ENCODE measurements at regions not wholly inside any gene's neighbourhood (a gene's known extent, or its start where the extent isn't known, plus 50 kb on each side); places are given as distances from the start of the nearest gene placed in this dataset.

GRCh38 chr7:112882511-112882910, 92.3 kb upstream of the TMEM168 start:
- TF ChIP-seq CTCF (conservative IDR thresholded peaks at IDR 0.05; ENCODE audit: low read depth, low read length), result no peak
- Histone ChIP-seq H2AFZ (ENCODE audit: low read depth) (no peak overlapping the region), H3K4me2 (no peak overlapping the region), H3K27ac (no peak overlapping the region), H4K20me1 (ENCODE audit: insufficient read depth) (no peaks in the 10 kb centered on the region), H3K9ac (no peak overlapping the region), H3K4me1 (ENCODE audit: low read depth, poor library complexity, severe bottlenecking) (no peaks in the 10 kb centered on the region), H3K36me3 (ENCODE audit: insufficient read depth) (no peaks in the 10 kb centered on the region), H3K4me3 (IDR thresholded peaks at IDR 0.05; ENCODE audit: insufficient read depth, low read depth, low read length) (no peak overlapping the region), H3K27me3 (ENCODE audit: insufficient read depth, low read depth) (no peaks in the 10 kb centered on the region), H3K79me2 (ENCODE audit: insufficient read depth, low read depth) (no peaks in the 10 kb centered on the region)

- Histone ChIP-seq H3K27me3 (ENCODE audit: insufficient read depth, low read depth) (no peaks in the 10 kb centered on the region), H3K4me2 (no peak overlapping the region), H3K4me3 (IDR thresholded peaks at IDR 0.05; ENCODE audit: insufficient read depth, low read depth, low read length) (no peak overlapping the region), H4K20me1 (ENCODE audit: insufficient read depth) (no peaks in the 10 kb centered on the region), H3K27ac (no peak overlapping the region), H3K9ac (no peak overlapping the region), H3K36me3 (ENCODE audit: insufficient read depth) (no peaks in the 10 kb centered on the region), H2AFZ (ENCODE audit: low read depth) (no peak overlapping the region), H3K79me2 (ENCODE audit: insufficient read depth, low read depth) (no peaks in the 10 kb centered on the region), H3K4me1 (ENCODE audit: low read depth, poor library complexity, severe bottlenecking) (no peaks in the 10 kb centered on the region)
- no peak for TF ChIP-seq CTCF (conservative IDR thresholded peaks at IDR 0.05; ENCODE audit: low read depth, low read length)
These were observed 91.8 kb upstream of the TMEM168 start for GRCh38 chr7:112882022-112882421.

GRCh38 chr7:112880818-112881418, 90.7 kb upstream of the TMEM168 start:
- TF ChIP-seq CTCF (conservative IDR thresholded peaks at IDR 0.05; ENCODE audit: low read depth, low read length), result no peak
- no peak overlapping the region for H2AFZ ChIP-seq (ENCODE audit: low read depth)
- no peak overlapping the region for H3K4me2 ChIP-seq
- H3K27me3 ChIP-seq (ENCODE audit: insufficient read depth, low read depth), result no peaks in the 10 kb centered on the region
- H3K36me3 ChIP-seq (ENCODE audit: insufficient read depth), result no peaks in the 10 kb centered on the region
- no peaks in the 10 kb centered on the region for H4K20me1 ChIP-seq (ENCODE audit: insufficient read depth)
- no peak overlapping the region for H3K9ac ChIP-seq
- H3K4me3 ChIP-seq (IDR thresholded peaks at IDR 0.05; ENCODE audit: insufficient read depth, low read depth, low read length), result no peak overlapping the region
- no peaks in the 10 kb centered on the region for H3K79me2 ChIP-seq (ENCODE audit: insufficient read depth, low read depth)
- H3K27ac ChIP-seq, result no peak overlapping the region
- H3K4me1 ChIP-seq (ENCODE audit: low read depth, poor library complexity, severe bottlenecking), result no peaks in the 10 kb centered on the region

GRCh38 chr7:112877691-112878460, 87.7 kb upstream of the TMEM168 start:
- no peak overlapping the region for H2AFZ ChIP-seq (ENCODE audit: low read depth)
- no peaks in the 10 kb centered on the region for H3K4me1 ChIP-seq (ENCODE audit: low read depth, poor library complexity, severe bottlenecking)
- no peaks in the 10 kb centered on the region for H4K20me1 ChIP-seq (ENCODE audit: insufficient read depth)
- no peak overlapping the region for H3K27ac ChIP-seq
- no peak overlapping the region for H3K9ac ChIP-seq
- H3K79me2 ChIP-seq (ENCODE audit: insufficient read depth, low read depth), result no peaks in the 10 kb centered on the region
- no peak overlapping the region for H3K4me2 ChIP-seq
- H3K36me3 ChIP-seq (ENCODE audit: insufficient read depth), result no peaks in the 10 kb centered on the region
- H3K4me3 ChIP-seq (IDR thresholded peaks at IDR 0.05; ENCODE audit: insufficient read depth, low read depth, low read length), result no peak overlapping the region
- no peaks in the 10 kb centered on the region for H3K27me3 ChIP-seq (ENCODE audit: insufficient read depth, low read depth)
- TF ChIP-seq CTCF (conservative IDR thresholded peaks at IDR 0.05; ENCODE audit: low read depth, low read length), result no peak

Measured in KMS-11 (cell line).